HEK293 (cell line): ENCODE measurements at regions not wholly inside any gene's neighbourhood (a gene's known extent, or its start where the extent isn't known, plus 50 kb on each side); places are given as distances from the start of the nearest gene placed in this dataset.

ENCODE experiments used
- CTCF ChIA-PET: fragments of 350-600 bp; formaldehyde crosslinking; extraction: SDS; loops from one replicate; lab custom pipeline; 2021; ENCODE audit warnings: antibody characterized with exemption; lab: Yijun Ruan, JAX
- POLR2A ChIA-PET: fragments of 300-600 bp; formaldehyde crosslinking; extraction: SDS; loops from one replicate; lab custom pipeline; 2020; ENCODE audit warnings: antibody characterized with exemption, inconsistent platforms; lab: Yijun Ruan, JAX
- H3K27ac ChIP-seq: fragments of 200-500 bp; sonication (Bioruptor generic); 2 replicates; pipeline ENCODE4 v1.5.1; 2014; ENCODE audit warnings: low read depth, low read length, control low read depth, inconsistent platforms; ENCODE audit errors: extremely low read depth
- H3K36me3 ChIP-seq, 2 experiments: fragments of 200-500 bp in 1 of 2; sonication (Bioruptor generic) in 1 of 2; 1 replicate in 1 of 2; 2 replicates in 1 of 2; pipeline ENCODE4 v1.5.1; 2014 to 2017; ENCODE audit warnings: inconsistent platforms in 2 of 2, low read length in 2 of 2; ENCODE audit not compliant: control insufficient read depth in 2 of 2, insufficient read depth in 1 of 2
- H3K4me1 ChIP-seq: fragments of 200-500 bp; sonication (Bioruptor generic); 2 replicates; pipeline ENCODE4 v1.5.1; 2014; ENCODE audit warnings: mild to moderate bottlenecking, low read length, inconsistent platforms; ENCODE audit not compliant: control insufficient read depth, insufficient read depth
- H3K4me3 ChIP-seq: 2 replicates; pipeline ENCODE4 v1.5.1; 2011; ENCODE audit warnings: low read depth, mild to moderate bottlenecking, control low read depth, low read length, moderate library complexity
- H3K9me3 ChIP-seq: fragments of 200-500 bp; sonication (Bioruptor generic); 2 replicates; pipeline ENCODE4 v1.5.1; 2014; ENCODE audit warnings: low read depth, low read length, inconsistent platforms; ENCODE audit not compliant: control insufficient read depth, insufficient read depth
- GLI4 ChIP-seq: fragments of 450-650 bp; formaldehyde crosslinking; IDR thresholded peaks from 2 replicates; pipeline ENCODE4 v1.5.1; 2016; ENCODE audit warnings: missing biosample characterization, missing genetic modification characterization
- IKZF3 ChIP-seq: fragments of 450-650 bp; IDR thresholded peaks from 2 replicates; pipeline ENCODE4 v1.5.0; 2018; ENCODE audit warnings: missing biosample characterization, mild to moderate bottlenecking, missing genetic modification characterization, moderate library complexity
- KLF9 ChIP-seq: fragments of 450-650 bp; formaldehyde crosslinking; IDR thresholded peaks from 2 replicates; pipeline ENCODE4 v1.5.1; 2016; ENCODE audit warnings: missing biosample characterization, missing genetic modification characterization, low read depth
- RBAK ChIP-seq: fragments of 450-650 bp; formaldehyde crosslinking; IDR thresholded peaks from 2 replicates; pipeline ENCODE4 v1.5.1; 2016; ENCODE audit warnings: missing biosample characterization, missing genetic modification characterization
- ZBTB17 ChIP-seq: fragments of 450-650 bp; formaldehyde crosslinking; IDR thresholded peaks from 2 replicates; pipeline ENCODE4 v1.5.1; 2016; ENCODE audit warnings: missing biosample characterization, missing genetic modification characterization
- ZBTB20 ChIP-seq: fragments of 450-650 bp; formaldehyde crosslinking; IDR thresholded peaks from 2 replicates; pipeline ENCODE4 v1.5.1; 2016; ENCODE audit warnings: missing biosample characterization, missing genetic modification characterization
- ZBTB6 ChIP-seq: fragments of 450-650 bp; formaldehyde crosslinking; IDR thresholded peaks from 2 replicates; pipeline ENCODE4 v1.5.1; 2017; ENCODE audit warnings: missing biosample characterization, missing genetic modification characterization
- ZFP3 ChIP-seq: fragments of 450-650 bp; formaldehyde crosslinking; IDR thresholded peaks from 2 replicates; pipeline ENCODE4 v1.5.1; 2016; ENCODE audit warnings: low read depth, missing biosample characterization, missing genetic modification characterization
- ZNF114 ChIP-seq: fragments of 450-650 bp; formaldehyde crosslinking; IDR thresholded peaks from 2 replicates; pipeline ENCODE4 v1.5.0; 2017; ENCODE audit warnings: missing biosample characterization, missing genetic modification characterization
- ZNF24 ChIP-seq: fragments of 450-650 bp; formaldehyde crosslinking; IDR thresholded peaks from 2 replicates; pipeline ENCODE4 v1.5.1; 2016; ENCODE audit warnings: missing biosample characterization, missing genetic modification characterization
- ZNF292 ChIP-seq: fragments of 450-650 bp; formaldehyde crosslinking; IDR thresholded peaks from 2 replicates; pipeline ENCODE4 v1.5.1; 2016; ENCODE audit warnings: low read depth, missing biosample characterization, missing genetic modification characterization, borderline replicate concordance
- ZNF433 ChIP-seq: fragments of 450-650 bp; formaldehyde crosslinking; IDR thresholded peaks from 2 replicates; pipeline ENCODE4 v1.5.1; 2016; ENCODE audit warnings: missing biosample characterization, missing genetic modification characterization, low read depth
- ZNF530 ChIP-seq: fragments of 450-650 bp; formaldehyde crosslinking; IDR thresholded peaks from 2 replicates; pipeline ENCODE4 v1.5.1; 2016; ENCODE audit warnings: low read depth, missing biosample characterization, missing genetic modification characterization
- ZNF558 ChIP-seq: fragments of 450-650 bp; formaldehyde crosslinking; IDR thresholded peaks from 2 replicates; pipeline ENCODE4 v1.5.1; 2016; ENCODE audit warnings: missing biosample characterization, missing genetic modification characterization
- ZNF560 ChIP-seq: fragments of 450-650 bp; formaldehyde crosslinking; IDR thresholded peaks from 2 replicates; pipeline ENCODE4 v1.5.1; 2017; ENCODE audit warnings: missing biosample characterization, missing genetic modification characterization, borderline replicate concordance
- ZNF626 ChIP-seq: fragments of 450-650 bp; sonication (Bioruptor Pico); formaldehyde crosslinking; IDR thresholded peaks from 2 replicates; pipeline ENCODE4 v1.5.1; 2018; ENCODE audit warnings: missing biosample characterization, missing genetic modification characterization, inconsistent platforms
- ZNF660 ChIP-seq: fragments of 450-650 bp; IDR thresholded peaks from 2 replicates; pipeline ENCODE4 v1.5.1; 2018; ENCODE audit warnings: missing biosample characterization, mild to moderate bottlenecking, missing genetic modification characterization
- ZNF76 ChIP-seq: fragments of 450-650 bp; formaldehyde crosslinking; IDR thresholded peaks from 2 replicates; pipeline ENCODE4; 2016; ENCODE audit warnings: low read depth, missing biosample characterization, missing genetic modification characterization, borderline replicate concordance
- ZSCAN18 ChIP-seq: fragments of 450-650 bp; formaldehyde crosslinking; IDR thresholded peaks from 2 replicates; pipeline ENCODE4 v1.5.1; 2016; ENCODE audit warnings: missing biosample characterization, missing genetic modification characterization
- ZSCAN23 ChIP-seq: fragments of 450-650 bp; formaldehyde crosslinking; IDR thresholded peaks from 2 replicates; pipeline ENCODE4 v1.5.1; 2016; ENCODE audit warnings: missing biosample characterization, missing genetic modification characterization
- ZSCAN30 ChIP-seq: fragments of 450-650 bp; IDR thresholded peaks from 2 replicates; pipeline ENCODE4 v1.5.1; 2018; ENCODE audit warnings: missing biosample characterization, mild to moderate bottlenecking, missing genetic modification characterization, moderate library complexity
- ZSCAN5A ChIP-seq: fragments of 450-650 bp; formaldehyde crosslinking; IDR thresholded peaks from 2 replicates; pipeline ENCODE4 v1.5.1; 2016; ENCODE audit warnings: missing biosample characterization, missing genetic modification characterization

DNA sequence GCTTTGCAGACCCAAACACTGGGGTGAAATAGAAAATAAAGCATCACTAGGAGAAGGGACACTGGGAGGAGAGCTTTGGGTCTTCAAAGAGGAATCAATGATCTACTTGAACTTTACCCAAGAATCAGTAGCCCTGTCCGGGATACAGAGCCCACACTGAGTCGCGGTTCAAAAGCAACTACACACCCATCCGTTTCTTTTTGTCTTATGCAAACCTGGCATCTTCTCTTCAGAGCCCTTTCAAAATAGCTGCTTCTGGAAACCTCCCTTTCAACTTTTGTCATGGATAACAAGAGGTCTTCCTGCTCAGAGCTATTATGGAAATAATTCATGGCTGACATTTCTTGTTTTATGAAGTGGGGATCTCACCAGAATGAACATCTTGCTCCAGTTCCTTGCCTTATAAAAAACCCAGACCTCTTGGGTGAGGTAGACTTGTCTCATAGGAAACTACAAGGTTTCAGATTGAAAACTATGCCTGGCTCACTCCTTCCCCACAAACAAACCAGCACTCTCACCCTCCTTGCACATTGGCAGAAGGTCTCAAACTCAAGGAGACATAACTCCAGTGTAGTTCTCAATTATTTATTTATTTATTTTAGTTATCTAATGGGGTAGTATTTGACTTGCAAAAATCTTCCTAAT, 115.1 kb upstream of the ARHGEF3 start:
- H3K9me3 ChIP-seq, result no peaks in the 10 kb centered on the region
- H3K4me1 ChIP-seq, result no peaks in the 10 kb centered on the region
- CTCF ChIA-PET, result interaction anchor here (0.5 to 0.7 kb wide), 2 partner anchors 25 to 1964 kb away, joined by 3 read pairs; no protein-coding TSS in a partner anchor
- H3K4me3 ChIP-seq, result no peak overlapping the region
- no peak overlapping the region for H3K27ac ChIP-seq
- POLR2A ChIA-PET, result no interaction called here
- no peak for TF ChIP-seq KLF9 (tag by site-specific recombination)
- no peak for TF ChIP-seq ZBTB6 (tag by site-specific recombination)
- TF ChIP-seq ZFP3 (tag by site-specific recombination), result no peak
- no peak for TF ChIP-seq ZNF433 (tag by site-specific recombination)
- no peak for TF ChIP-seq RBAK (tag by site-specific recombination)
- TF ChIP-seq ZNF558 (tag by site-specific recombination), result no peak
- no peaks in the 10 kb centered on the region for H3K36me3 ChIP-seq

- no peak overlapping the region for H3K4me3 ChIP-seq
Observed at GRCh38 chr3:56915966-56916586, 114.3 kb upstream of the ARHGEF3 start.

DNA sequence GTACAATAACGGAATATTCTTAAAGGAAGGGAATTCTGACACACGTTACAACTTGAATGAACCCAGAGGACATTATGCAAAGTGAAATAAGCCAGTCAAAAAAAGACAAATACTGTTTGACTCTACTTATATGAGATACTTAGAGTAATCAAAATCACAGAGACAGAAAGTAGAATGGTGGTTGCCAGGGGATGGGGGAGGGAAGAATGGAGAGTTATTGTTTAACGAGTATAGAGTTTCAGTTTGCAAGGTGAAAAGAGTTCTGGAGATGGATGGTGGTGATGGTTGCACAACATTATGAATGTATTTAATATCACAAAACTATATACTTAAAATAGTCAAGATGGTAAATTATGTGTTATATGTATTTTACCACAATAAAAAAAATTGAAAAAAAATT, 112.9 kb upstream of the ARHGEF3 start:
- H3K4me1 ChIP-seq, result no peaks in the 10 kb centered on the region
- H3K9me3 ChIP-seq, result no peaks in the 10 kb centered on the region
- no peak overlapping the region for H3K4me3 ChIP-seq
- no peak overlapping the region for H3K27ac ChIP-seq
- ChIA-PET POLR2A (no interaction called here), CTCF (no interaction called here)
- H3K36me3 ChIP-seq, result no peaks in the 10 kb centered on the region
- TF ChIP-seq ZBTB20 (tag by site-specific recombination), result no peak
- no peak for TF ChIP-seq ZNF560 (tag by site-specific recombination)
- no peak for TF ChIP-seq ZSCAN30 (tag by site-specific recombination)
- TF ChIP-seq ZNF292 (tag by site-specific recombination), result no peak
- no peak for TF ChIP-seq ZSCAN23
- TF ChIP-seq IKZF3 (tag by site-specific recombination), result no peak
- no peak for TF ChIP-seq ZSCAN18 (tag by site-specific recombination)
- TF ChIP-seq KLF9 (tag by site-specific recombination), result no peak
- no peak for TF ChIP-seq ZNF24
- no peak for TF ChIP-seq GLI4 (tag by site-specific recombination)
- no peak for TF ChIP-seq ZNF626 (tag by site-specific recombination)
- no peak for TF ChIP-seq ZNF114
- TF ChIP-seq ZSCAN5A (tag by site-specific recombination), result no peak
- no peak for TF ChIP-seq ZNF530 (tag by site-specific recombination)
- no peak for TF ChIP-seq ZNF660 (tag by site-specific recombination)
- no peak for TF ChIP-seq ZNF76

More at GRCh38 chr3:56915966-56916586, 114.3 kb upstream of the ARHGEF3 start:
- TF ChIP-seq ZBTB17 (tag by site-specific recombination), result no peak
- TF ChIP-seq ZBTB20 (tag by site-specific recombination), result peak; percentile 75
- Histone ChIP-seq H3K9me3 (no peaks in the 10 kb centered on the region), H3K27ac (no peak overlapping the region), H3K36me3 (no peaks in the 10 kb centered on the region), H3K4me1 (no peaks in the 10 kb centered on the region)
- CTCF ChIA-PET, result interaction anchor here (0.7 kb wide), 1 partner anchor 25 kb away, joined by 3 read pairs; no protein-coding TSS in a partner anchor
- POLR2A ChIA-PET, result no interaction called here
